ENCODE measurements at regions not wholly inside any gene's neighbourhood (a gene's known extent, or its start where the extent isn't known, plus 50 kb on each side); places are given as distances from the start of the nearest gene placed in this dataset.
A peak's percentile ranks its signal among the peaks of the same experiment; 100 is the strongest.

- no peak for DNase-seq (ENCODE audit: low read depth)
- no peak for TF ChIP-seq CTCF (IDR thresholded peaks at IDR 0.05; ENCODE audit: insufficient read depth, low read length)
- H3K4me3 ChIP-seq (ENCODE audit: low read depth, low read length): no peak overlapping the region
These were observed 742.5 kb downstream of the ETS1 start for GRCh38 chr11:127844876-127845275.

- peak; percentile 73 for TF ChIP-seq CTCF (IDR thresholded peaks at IDR 0.05; ENCODE audit: insufficient read depth, low read length)
- no peak overlapping the region for H3K4me3 ChIP-seq (ENCODE audit: low read depth, low read length)
- peak; percentile 75 for DNase-seq (ENCODE audit: low read depth)
These were observed 743.6 kb downstream of the ETS1 start for GRCh38 chr11:127843483-127844396.

GRCh38 chr11:127825183-127825582 is 762.2 kb downstream of the ETS1 start:
- no peak for TF ChIP-seq CTCF (IDR thresholded peaks at IDR 0.05; ENCODE audit: insufficient read depth, low read length)
- no peak for DNase-seq (ENCODE audit: low read depth)
- H3K4me3 ChIP-seq (ENCODE audit: low read depth, low read length): no peak overlapping the region

- no peak for TF ChIP-seq CTCF (IDR thresholded peaks at IDR 0.05; ENCODE audit: insufficient read depth, low read length)
- H3K4me3 ChIP-seq (ENCODE audit: low read depth, low read length): no peak overlapping the region
- DNase-seq (ENCODE audit: low read depth): no peak
These were observed 768.7 kb downstream of the ETS1 start for GRCh38 chr11:127818625-127819024.

GRCh38 chr11:127816962-127817361 is 770.4 kb downstream of the ETS1 start:
- no peak for TF ChIP-seq CTCF (IDR thresholded peaks at IDR 0.05; ENCODE audit: insufficient read depth, low read length)
- no peak for DNase-seq (ENCODE audit: low read depth)
- H3K4me3 ChIP-seq (ENCODE audit: low read depth, low read length): no peak overlapping the region

GRCh38 chr11:127815331-127815730 is 772.0 kb downstream of the ETS1 start:
- no peak overlapping the region for H3K4me3 ChIP-seq (ENCODE audit: low read depth, low read length)

More at GRCh38 chr11:127815331-127815730, 772.0 kb downstream of the ETS1 start:
- DNase-seq (ENCODE audit: low read depth): no peak
- TF ChIP-seq CTCF (IDR thresholded peaks at IDR 0.05; ENCODE audit: insufficient read depth, low read length): no peak

Data from fibroblast of the aortic adventitia (primary cell).